Loucy (cell line): ENCODE measurements at regions not wholly inside any gene's neighbourhood (a gene's known extent, or its start where the extent isn't known, plus 50 kb on each side); places are given as distances from the start of the nearest gene placed in this dataset.

Source experiments
- CTCF ChIP-seq: fragments of 200-600 bp; sonication (generic); conservative IDR thresholded peaks from 2 replicates; pipeline ENCODE4 v1.5.1; 2014; ENCODE audit warnings: mild to moderate bottlenecking, antibody characterized with exemption, low read length
- EZH2phosphoT487 ChIP-seq: fragments of 200-600 bp; IDR thresholded peaks from 2 replicates; pipeline ENCODE4 v1.6.1; 2018; ENCODE audit warnings: antibody characterized with exemption, mild to moderate bottlenecking, moderate library complexity, borderline replicate concordance

GRCh38 chr19:31937983-31938382 lies 407.4 kb upstream of the ZNF507 start:
- TF ChIP-seq CTCF = no peak
- TF ChIP-seq EZH2phosphoT487 = no peak
